Activated naive CD4-positive, alpha-beta T cell treated with anti-CD3 and anti-CD28 coated beads, Interleukin-2, amount 50 U/mL, for 16 hours (primary cell): ENCODE measurements at regions not wholly inside any gene's neighbourhood (a gene's known extent, or its start where the extent isn't known, plus 50 kb on each side); places are given as distances from the start of the nearest gene placed in this dataset.
"Not testable (repeated sequence)": the region's sequence is repeated elsewhere in the genome, so short reads cannot be mapped to it uniquely, and the experiment has no call there.

Experiments
- DNase-seq: peaks from one replicate; pipeline ENCODE4 v3.0.0-alpha.2; 2020

GRCh38 chr17:15864061-15864460 lies 80.9 kb upstream of the ADORA2B start:
- not testable (repeated sequence) for DNase-seq

GRCh38 chr17:15864472-15864871 lies 80.5 kb upstream of the ADORA2B start:
- not testable (repeated sequence) for DNase-seq

DNA sequence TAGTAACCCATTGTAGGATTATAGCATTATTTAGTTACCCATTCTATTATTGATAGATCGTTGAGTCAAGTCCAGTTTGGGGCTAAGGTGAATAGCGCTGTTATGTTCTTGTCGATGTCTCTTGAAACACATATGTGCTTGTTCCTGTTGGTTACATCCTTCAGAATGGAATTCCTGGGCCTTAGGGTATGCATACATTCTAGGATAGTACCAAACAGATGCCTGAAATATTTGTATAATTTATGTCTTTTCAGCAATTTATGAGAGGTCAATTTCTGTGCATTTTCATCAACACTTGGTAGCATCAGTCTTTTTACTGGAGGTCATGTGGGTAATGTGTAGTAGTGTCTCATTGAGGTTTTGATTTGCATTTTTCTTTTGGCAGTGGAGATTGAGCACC lies 78.9 kb upstream of the ADORA2B start:
- DNase-seq: not testable (repeated sequence)

DNA sequence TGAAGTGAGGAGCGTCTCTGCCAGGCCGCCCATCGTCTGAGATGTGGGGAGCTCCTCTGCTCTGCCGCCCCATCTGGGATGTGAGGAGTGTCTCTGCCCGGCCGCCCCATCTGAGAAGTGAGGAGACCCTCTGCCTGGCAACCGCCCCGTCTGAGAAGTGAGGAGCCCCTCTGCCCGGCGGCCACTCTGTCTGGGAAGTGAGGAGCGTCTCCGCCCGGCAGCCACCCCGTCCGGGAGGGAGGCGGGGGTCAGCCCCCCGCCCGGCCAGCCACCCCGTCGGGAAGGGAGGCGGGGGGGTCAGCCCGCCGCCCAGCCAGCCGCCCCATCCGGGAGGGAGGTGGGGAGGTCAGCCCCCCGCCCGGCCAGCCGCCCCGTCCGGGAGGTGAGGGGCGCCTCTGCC lies 77.6 kb upstream of the ADORA2B start:
- DNase-seq: not testable (repeated sequence)

DNA sequence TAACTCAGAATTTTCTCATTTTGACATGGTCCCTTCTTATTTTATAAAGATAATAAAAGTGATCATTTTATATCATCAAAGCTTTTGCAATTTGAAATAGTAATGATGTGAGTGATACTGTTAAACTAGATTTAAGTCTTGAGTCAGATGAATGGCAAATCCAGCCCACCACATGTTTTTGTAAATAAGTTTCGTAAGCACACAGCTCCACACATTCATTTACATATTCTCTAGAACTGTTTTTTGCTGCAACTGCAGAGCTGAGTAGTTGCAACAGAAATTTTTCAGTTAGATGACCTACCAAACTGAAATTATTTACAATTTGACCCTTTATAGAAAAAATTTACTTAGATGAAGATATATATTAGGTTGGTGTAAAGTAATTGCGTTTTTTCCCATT lies 75.1 kb upstream of the ADORA2B start:
- DNase-seq: not testable (repeated sequence)

DNA sequence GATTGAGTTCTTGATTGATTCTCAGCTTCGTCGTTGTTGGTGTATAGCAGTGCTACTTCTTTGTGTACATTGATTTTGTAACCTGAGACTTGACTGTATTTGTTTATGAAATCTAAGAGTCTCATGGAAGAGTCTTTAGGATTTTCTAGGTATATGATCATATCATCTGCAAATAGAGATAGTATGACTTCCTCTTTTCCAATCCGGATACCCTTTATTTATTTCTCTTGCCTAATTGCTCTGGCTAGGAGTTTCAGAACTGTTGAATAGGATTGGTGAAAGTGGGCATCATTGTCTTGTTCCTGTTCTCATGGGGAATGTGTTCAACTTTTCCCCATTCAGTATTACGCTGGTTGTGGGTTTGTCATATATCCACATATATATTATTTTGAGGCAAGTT lies 72.3 kb upstream of the ADORA2B start:
- DNase-seq: not testable (repeated sequence)

GRCh38 chr17:15877882-15878500 lies 66.9 kb upstream of the ADORA2B start:
- DNase-seq: not testable (repeated sequence)

DNA sequence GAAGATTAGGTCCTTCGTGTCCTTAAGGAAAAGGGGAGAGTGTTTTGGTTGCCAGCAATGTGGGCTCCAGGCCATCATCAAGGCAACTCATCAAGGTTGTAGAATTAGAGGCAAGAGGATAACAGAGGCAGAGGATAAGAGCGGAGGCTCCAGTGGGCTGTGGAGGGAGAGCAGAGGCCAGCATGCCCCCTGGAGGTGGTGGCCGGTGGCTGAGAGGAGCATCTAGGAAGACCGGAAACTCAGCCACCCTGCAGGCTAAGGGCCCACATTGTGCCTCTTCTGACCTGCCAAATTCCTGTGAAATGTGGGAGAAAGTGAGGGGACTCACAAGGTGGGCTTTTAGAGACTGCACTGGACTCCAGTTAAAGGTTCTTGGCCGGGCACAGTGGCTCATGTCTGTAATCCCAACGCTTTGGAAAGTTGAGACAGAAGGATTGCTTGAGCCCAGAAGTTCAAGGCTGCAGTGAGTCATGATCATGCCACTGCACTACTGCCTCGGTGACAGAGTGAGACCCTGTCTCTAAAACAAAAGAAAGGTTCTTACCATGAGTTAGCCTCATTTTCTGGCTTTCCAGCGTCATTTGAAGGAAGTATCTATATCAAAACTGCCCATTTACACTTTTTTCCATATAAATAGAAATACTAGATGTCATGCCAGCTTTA lies 62.7 kb upstream of the ADORA2B start:
- DNase-seq: no peak

DNA sequence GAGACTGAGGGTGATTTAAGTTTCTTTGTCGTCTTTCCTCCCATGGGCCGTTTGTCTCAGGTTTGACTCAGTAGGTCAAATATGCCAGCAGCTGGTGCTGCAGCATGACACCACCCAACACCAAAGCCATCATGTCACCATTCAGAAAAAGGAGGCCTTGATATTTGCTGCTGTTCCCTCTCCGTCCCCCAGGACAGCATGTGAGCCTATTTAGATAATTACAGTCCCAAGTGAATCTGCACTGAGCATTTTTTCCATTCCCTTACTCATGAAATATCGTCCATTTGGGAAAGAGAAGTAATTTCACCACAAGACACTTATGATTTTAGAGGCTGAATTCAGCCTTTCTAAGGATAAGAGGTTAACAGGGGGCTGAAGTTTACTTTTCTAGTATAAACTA lies 62.2 kb upstream of the ADORA2B start:
- DNase-seq: no peak

- no peak for DNase-seq
Measured at GRCh38 chr17:15883617-15884111, 61.3 kb upstream of the ADORA2B start.

- no peak for DNase-seq
Measured at GRCh38 chr17:15884731-15885130, 60.2 kb upstream of the ADORA2B start.

DNA sequence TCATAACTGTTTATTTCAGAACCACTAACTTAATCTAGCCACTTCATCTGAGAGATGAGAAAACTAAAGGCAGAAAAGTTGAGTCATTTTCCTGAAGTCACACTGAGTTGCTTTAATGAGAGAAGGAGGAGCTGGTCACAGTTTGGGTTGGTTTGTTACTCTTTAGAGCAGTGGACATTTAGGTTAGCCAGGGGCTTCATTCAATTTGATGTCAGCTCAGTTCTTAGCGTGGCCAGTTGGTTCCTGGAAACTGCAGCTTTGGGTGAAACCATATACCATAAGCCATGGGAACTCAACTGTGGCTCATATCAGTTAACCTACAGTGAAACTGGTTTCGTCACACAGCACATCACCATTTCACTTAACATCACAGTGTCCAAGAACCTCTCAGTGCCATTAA lies 59.2 kb upstream of the ADORA2B start:
- DNase-seq: no peak

- DNase-seq: no peak
Measured at GRCh38 chr17:15886221-15886620, 58.7 kb upstream of the ADORA2B start.

GRCh38 chr17:15886804-15887203 lies 58.1 kb upstream of the ADORA2B start:
- no peak for DNase-seq

DNA sequence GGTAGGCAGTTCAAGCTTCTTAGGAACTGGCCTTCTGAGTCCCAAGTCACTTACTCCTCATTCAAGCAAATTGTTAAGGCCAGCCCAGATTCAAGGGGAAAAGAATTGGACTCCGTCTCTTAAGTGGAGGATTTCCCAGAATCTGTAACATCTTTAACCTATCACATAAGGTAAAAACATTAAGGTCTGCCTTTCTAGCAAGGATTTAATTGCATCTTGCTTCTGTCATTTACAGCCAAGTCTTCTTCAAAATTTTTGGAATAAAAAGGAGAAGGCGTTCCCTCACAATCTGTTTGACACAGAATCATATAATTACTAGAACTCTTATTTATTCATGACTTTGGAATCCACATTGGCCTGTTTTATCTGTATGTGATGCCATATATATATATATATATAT lies 56.5 kb upstream of the ADORA2B start:
- no peak for DNase-seq

GRCh38 chr17:15890279-15890892 lies 54.5 kb upstream of the ADORA2B start:
- DNase-seq: no peak

GRCh38 chr17:15891318-15891717 lies 53.6 kb upstream of the ADORA2B start:
- no peak for DNase-seq

DNA sequence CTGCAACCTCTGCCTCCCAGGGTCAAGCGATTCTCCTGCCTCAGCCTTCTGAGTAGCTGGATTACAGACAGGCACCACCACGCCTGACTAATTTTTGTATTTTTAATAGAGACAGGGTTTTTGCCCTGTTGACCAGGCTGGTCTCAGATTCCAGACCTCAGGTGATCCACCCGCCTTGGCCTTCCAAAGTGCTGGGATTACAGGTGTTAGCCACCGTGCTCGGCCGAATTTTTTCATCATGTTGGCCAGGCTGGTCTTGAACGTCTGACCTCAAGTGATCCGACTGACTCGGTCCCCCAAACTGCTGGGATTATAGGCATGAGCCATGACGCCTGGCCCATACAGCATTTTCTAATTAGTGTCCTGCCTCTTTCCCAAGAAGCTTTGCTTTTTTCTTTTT lies 52.7 kb upstream of the ADORA2B start:
- DNase-seq: no peak

DNA sequence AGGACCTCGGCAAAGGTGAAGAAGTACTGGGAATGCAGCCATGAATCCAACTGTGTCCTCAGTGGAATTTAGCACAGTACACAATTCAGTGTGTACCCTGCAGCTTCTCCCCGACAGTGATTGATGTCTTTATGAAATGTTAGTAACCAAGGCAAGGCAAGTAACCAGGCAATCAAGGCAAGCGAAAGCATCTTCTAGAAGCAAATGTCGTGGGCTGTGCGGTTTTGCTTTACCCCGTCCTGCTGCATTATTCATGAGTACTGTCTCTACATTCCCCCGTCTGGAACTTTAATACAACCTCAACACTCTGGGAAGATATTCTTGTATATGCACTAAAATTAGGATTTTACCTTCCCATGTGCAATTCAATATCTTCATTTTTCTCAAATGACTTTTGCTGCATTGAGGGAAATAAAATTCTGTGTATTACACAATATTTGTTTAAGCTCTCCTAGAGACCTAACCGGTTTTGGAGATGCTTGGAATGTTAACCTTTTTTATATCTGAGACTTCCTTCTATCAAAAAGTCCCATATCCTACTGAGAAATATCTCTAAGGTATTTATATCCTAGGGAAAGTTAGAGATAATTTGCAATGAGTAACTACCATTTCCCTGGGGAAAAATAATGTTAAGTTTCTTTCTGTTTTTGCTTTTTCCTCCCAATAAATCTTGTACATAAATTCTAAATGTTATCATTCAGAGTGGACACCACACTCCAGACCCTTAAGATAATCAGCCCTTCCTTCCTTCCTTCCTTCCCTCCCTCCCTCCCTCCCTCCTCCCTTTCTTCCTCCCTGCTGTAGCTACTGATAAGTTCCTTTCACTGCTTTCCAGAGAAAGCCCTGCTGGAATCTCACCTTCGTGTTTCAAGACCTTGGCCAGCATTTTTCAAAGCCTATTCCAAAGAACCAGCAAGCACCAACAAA lies 51.9 kb upstream of the ADORA2B start:
- no peak for DNase-seq

DNA sequence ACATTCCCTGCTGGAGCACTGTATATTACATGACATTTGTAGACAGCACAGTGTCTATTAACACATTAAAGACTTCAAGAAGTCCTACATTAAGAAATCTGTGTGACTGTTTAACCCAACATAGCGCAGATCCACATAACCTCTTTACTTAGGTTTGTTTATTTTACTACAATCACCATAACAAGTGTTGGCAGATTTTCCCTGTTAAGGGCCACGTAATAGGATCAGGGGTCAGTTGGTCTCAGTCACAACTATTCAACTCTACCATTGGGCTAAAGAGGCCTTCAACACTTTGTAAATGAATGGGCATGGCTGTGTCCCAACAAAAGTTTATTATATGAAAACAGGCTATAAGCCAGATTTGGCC lies 51.3 kb upstream of the ADORA2B start:
- DNase-seq: no peak

DNA sequence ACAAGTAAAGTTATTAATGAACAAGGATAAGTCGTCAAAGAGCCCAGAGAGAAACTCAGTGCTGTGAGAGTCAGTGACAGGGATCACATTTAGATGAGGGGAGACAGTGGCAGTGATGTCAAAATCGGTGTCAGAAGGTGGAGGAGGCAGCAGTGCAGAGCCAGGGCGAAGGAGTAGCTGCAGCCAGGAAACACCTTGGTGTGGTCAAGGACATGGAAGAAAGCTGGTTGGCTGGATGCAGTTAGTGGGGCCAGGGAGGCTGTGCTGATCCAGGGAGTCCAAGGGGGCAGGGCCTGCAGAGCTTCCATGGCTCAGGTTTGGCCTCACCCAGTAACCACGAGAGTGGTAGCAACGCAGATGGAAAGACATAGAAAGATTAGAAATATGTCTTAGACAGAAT lies 50.7 kb upstream of the ADORA2B start:
- DNase-seq: no peak

- no peak for DNase-seq
Measured at GRCh38 chr17:15894913-15895658, 49.8 kb upstream of the ADORA2B start.
